Caco-2 (cell line): ENCODE measurements at regions not wholly inside any gene's neighbourhood (a gene's known extent, or its start where the extent isn't known, plus 50 kb on each side); places are given as distances from the start of the nearest gene placed in this dataset.

Experiments
- BruUV-seq: library from RNA; stranded (reverse); fragments of 400-500 nt; replicated peaks from 2 replicates; lab custom pipeline; 2021; lab: Mats Ljungman, UMichigan
- CTCF ChIA-PET: fragments of 300-600 bp; sonication (Branson Sonifier 250); formaldehyde crosslinking; loops from one replicate; lab custom pipeline; 2022; ENCODE audit warnings: antibody characterized with exemption; lab: Charles Lee
- POLR2A ChIA-PET: fragments of 300-600 bp; sonication (Branson Sonifier 250); formaldehyde crosslinking; loops from one replicate; lab custom pipeline; 2022; ENCODE audit warnings: antibody characterized with exemption; lab: Charles Lee
- DNase-seq, 2 experiments: peaks; one replicate each; pipeline versions ENCODE4 v3.0.0 to v3.0.0-alpha.2; 2020 to 2022
- H3K27me3 ChIP-seq: replicated peaks from 2 replicates; pipeline ENCODE4 v1.6.0; 2011; ENCODE audit warnings: low read length; ENCODE audit not compliant: control insufficient read depth, insufficient read depth
- H3K36me3 ChIP-seq: 2 replicates; pipeline ENCODE4 v1.5.1; 2011; ENCODE audit warnings: low read length; ENCODE audit not compliant: control insufficient read depth, insufficient read depth
- H3K4me1 ChIP-seq: fragments of 250-450 bp; sonication (Bioruptor Pico); 2 replicates; pipeline ENCODE4 v1.5.1; 2020; ENCODE audit warnings: mild to moderate bottlenecking
- H3K4me3 ChIP-seq: 2 replicates; pipeline ENCODE4 v1.5.1; 2011; ENCODE audit warnings: low read depth, mild to moderate bottlenecking, control low read depth, low read length
- H3K9me3 ChIP-seq: fragments of 250-450 bp; sonication (Bioruptor Pico); 2 replicates; pipeline ENCODE4 v1.5.1; 2020; ENCODE audit warnings: mild to moderate bottlenecking, moderate library complexity
- H3K27ac Mint-ChIP-seq: one replicate; pipeline ENCODE4 v1.8.0; 2022; ENCODE audit warnings: mixed read lengths; ENCODE audit not compliant: unreplicated experiment
- H3K27me3 Mint-ChIP-seq: one replicate; pipeline ENCODE4 v1.8.0; 2022; ENCODE audit warnings: mixed read lengths; ENCODE audit not compliant: insufficient read depth, unreplicated experiment
- H3K36me3 Mint-ChIP-seq: one replicate; pipeline ENCODE4 v1.8.0; 2022; ENCODE audit warnings: mild to moderate bottlenecking, mixed read lengths; ENCODE audit not compliant: insufficient read depth, unreplicated experiment
- H3K4me1 Mint-ChIP-seq: one replicate; pipeline ENCODE4 v1.8.0; 2022; ENCODE audit warnings: low read depth, mixed read lengths; ENCODE audit not compliant: unreplicated experiment
- H3K4me3 Mint-ChIP-seq: one replicate; pipeline ENCODE4 v1.8.0; 2022; ENCODE audit warnings: mild to moderate bottlenecking, moderate library complexity, mixed read lengths; ENCODE audit not compliant: unreplicated experiment
- H3K9me3 Mint-ChIP-seq: one replicate; pipeline ENCODE4 v1.8.0; 2022; ENCODE audit warnings: mixed read lengths; ENCODE audit not compliant: unreplicated experiment
- intact Hi-C: fragments of 100-400 bp; cut with micrococcal nuclease; formaldehyde crosslinking; loops from one replicate; pipeline ENCODE4 v1.10.0; 2022; ENCODE audit not compliant: unreplicated experiment
- TF ChIP-seq, protein P1 (sequence below), 2 experiments: fragments of 200-600 bp in 1 of 2; IDR thresholded peaks; 1 replicate in 1 of 2; 2 replicates in 1 of 2; pipeline versions ENCODE4 v1.5.1 to v1.8.0; 2011 to 2022; ENCODE audit warnings: antibody characterized with exemption in 1 of 2, control low read depth in 1 of 2, inconsistent platforms in 1 of 2, low read depth in 1 of 2, low read length in 1 of 2, mild to moderate bottlenecking in 1 of 2, moderate library complexity in 1 of 2; ENCODE audit not compliant: insufficient read depth in 1 of 2, severe bottlenecking in 1 of 2, unreplicated experiment in 1 of 2

DNA sequence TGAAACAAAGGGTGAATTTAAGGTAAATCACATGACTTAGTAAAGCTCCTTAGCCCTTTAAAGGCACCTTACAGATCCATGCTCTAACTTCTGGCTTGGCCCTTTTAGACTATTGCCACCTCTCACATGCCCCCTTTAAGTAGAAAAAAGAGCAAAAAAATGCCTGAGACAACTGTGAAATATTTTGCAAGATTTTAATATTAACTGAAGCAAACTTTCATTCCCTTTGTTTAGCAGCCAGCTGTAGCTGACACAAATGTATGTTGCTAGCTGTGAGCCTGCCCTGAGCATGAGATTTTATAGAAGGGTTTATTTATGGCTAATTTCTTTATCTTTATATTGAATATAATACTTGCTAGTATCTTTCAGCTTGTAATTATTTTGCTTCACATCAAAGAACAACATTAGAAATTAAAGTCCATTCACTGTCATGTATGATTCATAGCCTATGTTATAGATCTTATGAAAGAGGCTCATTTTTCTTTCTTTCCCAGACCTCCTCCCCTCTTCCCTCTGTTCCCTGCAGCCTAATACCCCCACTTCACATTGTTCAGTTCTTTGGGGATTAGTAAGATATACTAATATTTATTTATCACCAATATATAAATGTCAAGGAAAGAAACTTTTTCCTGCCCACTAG lies 637.2 kb upstream of the ZEB2 start:
- Mint-ChIP-seq H3K27me3 (no peaks in the 10 kb centered on the region), H3K4me3 (no peak overlapping the region), H3K36me3 (no peaks in the 10 kb centered on the region), H3K4me1 (no peaks in the 10 kb centered on the region), H3K27ac (no peak overlapping the region), H3K9me3 (peaks cover 9% of the 10 kb centered on the region)
- BruUV-seq: no TSS peak
- no peak for DNase-seq
- Histone ChIP-seq H3K9me3 (no peaks in the 10 kb centered on the region), H3K36me3 (no peaks in the 10 kb centered on the region), H3K27me3 (no peaks in the 10 kb centered on the region), H3K4me1 (no peaks in the 10 kb centered on the region), H3K4me3 (no peak overlapping the region)
- intact Hi-C loops: no loop called here
- ChIA-PET CTCF (no interaction called here), POLR2A (no interaction called here)
- TF ChIP-seq, protein P1, sequence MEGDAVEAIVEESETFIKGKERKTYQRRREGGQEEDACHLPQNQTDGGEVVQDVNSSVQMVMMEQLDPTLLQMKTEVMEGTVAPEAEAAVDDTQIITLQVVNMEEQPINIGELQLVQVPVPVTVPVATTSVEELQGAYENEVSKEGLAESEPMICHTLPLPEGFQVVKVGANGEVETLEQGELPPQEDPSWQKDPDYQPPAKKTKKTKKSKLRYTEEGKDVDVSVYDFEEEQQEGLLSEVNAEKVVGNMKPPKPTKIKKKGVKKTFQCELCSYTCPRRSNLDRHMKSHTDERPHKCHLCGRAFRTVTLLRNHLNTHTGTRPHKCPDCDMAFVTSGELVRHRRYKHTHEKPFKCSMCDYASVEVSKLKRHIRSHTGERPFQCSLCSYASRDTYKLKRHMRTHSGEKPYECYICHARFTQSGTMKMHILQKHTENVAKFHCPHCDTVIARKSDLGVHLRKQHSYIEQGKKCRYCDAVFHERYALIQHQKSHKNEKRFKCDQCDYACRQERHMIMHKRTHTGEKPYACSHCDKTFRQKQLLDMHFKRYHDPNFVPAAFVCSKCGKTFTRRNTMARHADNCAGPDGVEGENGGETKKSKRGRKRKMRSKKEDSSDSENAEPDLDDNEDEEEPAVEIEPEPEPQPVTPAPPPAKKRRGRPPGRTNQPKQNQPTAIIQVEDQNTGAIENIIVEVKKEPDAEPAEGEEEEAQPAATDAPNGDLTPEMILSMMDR (IDR thresholded peaks at IDR 0.05; ENCODE audit: insufficient read depth in 1 of 2, low read depth in 1 of 2, low read length in 1 of 2, severe bottlenecking in 1 of 2, unreplicated experiment in 1 of 2): no peak

DNA sequence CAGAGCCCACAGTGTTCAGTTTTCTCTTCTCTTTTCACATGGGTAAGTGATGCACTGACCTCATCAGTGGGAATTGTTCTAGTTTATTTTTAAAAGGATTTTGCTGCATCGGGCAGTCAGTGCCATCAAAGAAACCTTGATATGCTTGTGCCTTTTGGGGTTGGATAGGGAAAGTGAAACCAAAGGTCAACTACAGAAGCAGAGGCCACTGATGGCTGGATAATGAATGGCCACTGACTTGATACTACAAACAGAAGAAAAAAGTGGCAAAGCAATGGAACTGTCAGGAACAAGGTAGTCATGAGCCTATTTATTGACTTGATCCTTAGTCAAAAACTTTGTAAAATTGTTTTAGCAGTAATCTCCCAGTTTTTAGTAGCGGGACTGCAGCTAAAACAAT lies 636.3 kb upstream of the ZEB2 start:
- ChIA-PET POLR2A (no interaction called here), CTCF (no interaction called here)
- Mint-ChIP-seq H3K27ac (no peak overlapping the region), H3K4me3 (no peak overlapping the region), H3K9me3 (peaks cover 9% of the 10 kb centered on the region), H3K4me1 (no peaks in the 10 kb centered on the region), H3K36me3 (no peaks in the 10 kb centered on the region), H3K27me3 (peaks cover 4% of the 10 kb centered on the region)
- no peaks in the 10 kb centered on the region for H3K27me3 ChIP-seq
- DNase-seq: no peak
- no peaks in the 10 kb centered on the region for H3K9me3 ChIP-seq
- H3K4me1 ChIP-seq: no peaks in the 10 kb centered on the region
- TF ChIP-seq, protein P1 (IDR thresholded peaks at IDR 0.05; ENCODE audit: insufficient read depth in 1 of 2, low read depth in 1 of 2, low read length in 1 of 2, severe bottlenecking in 1 of 2, unreplicated experiment in 1 of 2): no peak
- intact Hi-C loops: no loop called here
- H3K36me3 ChIP-seq: no peaks in the 10 kb centered on the region
- H3K4me3 ChIP-seq: no peak overlapping the region
- BruUV-seq: no TSS peak

DNA sequence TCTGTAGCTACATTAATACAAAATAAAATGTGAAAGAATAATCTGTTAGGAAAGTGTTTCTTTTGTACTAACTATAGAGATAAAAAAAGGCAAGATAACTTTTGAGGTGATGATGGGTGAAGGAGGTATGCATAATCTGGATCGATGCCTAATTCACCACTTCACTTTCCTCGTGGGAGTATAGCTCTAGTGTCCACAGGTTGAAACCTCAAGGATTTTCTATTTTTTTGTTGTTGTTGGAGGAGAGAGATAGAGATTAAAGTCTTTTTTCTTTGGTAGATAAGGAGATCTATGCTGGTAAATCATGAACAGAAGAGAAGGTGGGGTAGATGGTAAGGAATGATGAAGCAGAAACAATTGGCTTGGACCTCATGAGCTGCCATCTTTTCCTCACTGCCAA lies 635.3 kb upstream of the ZEB2 start:
- intact Hi-C loops: no loop called here
- no peaks in the 10 kb centered on the region for H3K36me3 ChIP-seq
- H3K4me3 ChIP-seq: no peak overlapping the region
- TF ChIP-seq, protein P1 (IDR thresholded peaks at IDR 0.05; ENCODE audit: insufficient read depth in 1 of 2, low read depth in 1 of 2, low read length in 1 of 2, severe bottlenecking in 1 of 2, unreplicated experiment in 1 of 2): no peak
- H3K4me1 ChIP-seq: no peaks in the 10 kb centered on the region
- H3K36me3 Mint-ChIP-seq: no peaks in the 10 kb centered on the region
- H3K4me3 Mint-ChIP-seq: no peak overlapping the region
- H3K27me3 ChIP-seq: no peaks in the 10 kb centered on the region
- no TSS peak for BruUV-seq
- no peaks in the 10 kb centered on the region for H3K4me1 Mint-ChIP-seq
- DNase-seq: no peak
- peaks cover 4% of the 10 kb centered on the region for H3K27me3 Mint-ChIP-seq
- ChIA-PET CTCF (no interaction called here), POLR2A (no interaction called here)
- H3K9me3 Mint-ChIP-seq: peaks cover 9% of the 10 kb centered on the region
- H3K27ac Mint-ChIP-seq: no peak overlapping the region
- H3K9me3 ChIP-seq: no peaks in the 10 kb centered on the region
